Mucosa of rectum (tissue), 2 donors: ENCODE measurements at regions not wholly inside any gene's neighbourhood (a gene's known extent, or its start where the extent isn't known, plus 50 kb on each side); places are given as distances from the start of the nearest gene placed in this dataset.
"Not testable (repeated sequence)": the region's sequence is repeated elsewhere in the genome, so short reads cannot be mapped to it uniquely, and the experiment has no call there.

Experiments used
- H3K27ac ChIP-seq, 2 donors: one replicate each; pipeline ENCODE4 v1.7.0; 2013; ENCODE audit warnings: inconsistent platforms in 2 of 2, low read depth in 2 of 2, low read length in 2 of 2
- H3K27me3 ChIP-seq, 2 donors: one replicate each; pipeline ENCODE4 v1.7.0; 2013; ENCODE audit warnings: low read length in 2 of 2; ENCODE audit not compliant: control insufficient read depth in 2 of 2, insufficient read depth in 2 of 2
- H3K36me3 ChIP-seq, 2 donors: one replicate each; pipeline ENCODE4 v1.7.0; 2013; ENCODE audit warnings: low read length in 2 of 2; ENCODE audit not compliant: control insufficient read depth in 2 of 2, insufficient read depth in 2 of 2
- H3K4me1 ChIP-seq, 2 donors: one replicate each; pipeline ENCODE4 v1.7.0; 2013; ENCODE audit warnings: low read length in 2 of 2, mild to moderate bottlenecking in 1 of 2; ENCODE audit not compliant: control insufficient read depth in 2 of 2, insufficient read depth in 2 of 2
- H3K4me3 ChIP-seq, 2 donors: one replicate each; pipeline ENCODE4 v1.7.0; 2013; ENCODE audit warnings: low read length in 2 of 2
- H3K9ac ChIP-seq, 2 donors: one replicate each; pipeline ENCODE4 v1.7.0; 2013; ENCODE audit warnings: low read length in 2 of 2, low read depth in 1 of 2, mild to moderate bottlenecking in 1 of 2
- H3K9me3 ChIP-seq, 2 donors: one replicate each; pipeline ENCODE4 v1.7.0; 2013; ENCODE audit warnings: low read length in 2 of 2; ENCODE audit not compliant: control insufficient read depth in 2 of 2
- donor health status: healthy.
- donor health status: Normal muscosa, but diverticular disease.

GRCh38 chr2:239866778-239867177 is 158.4 kb downstream of the NDUFA10 start:
- H3K9me3 ChIP-seq, result no peaks in the 10 kb centered on the region
- no peaks in the 10 kb centered on the region for H3K4me1 ChIP-seq
- H3K27ac ChIP-seq, result no peak overlapping the region
- H3K27me3 ChIP-seq, result no peaks in the 10 kb centered on the region
- H3K9ac ChIP-seq, result no peak overlapping the region
- no peak overlapping the region for H3K4me3 ChIP-seq
- H3K36me3 ChIP-seq, result no peaks in the 10 kb centered on the region

GRCh38 chr2:239866350-239866749 is 158.8 kb downstream of the NDUFA10 start:
- Histone ChIP-seq H3K4me3 (no peak overlapping the region), H3K9ac (no peak overlapping the region), H3K4me1 (no peaks in the 10 kb centered on the region), H3K27me3 (no peaks in the 10 kb centered on the region), H3K27ac (no peak overlapping the region), H3K9me3 (no peaks in the 10 kb centered on the region), H3K36me3 (no peaks in the 10 kb centered on the region)

- H3K36me3 ChIP-seq, H3K9ac ChIP-seq, H3K9me3 ChIP-seq, H3K4me1 ChIP-seq, H3K27ac ChIP-seq, H3K4me3 ChIP-seq, H3K27me3 ChIP-seq: not testable (repeated sequence)
Measured at GRCh38 chr2:239865856-239866255, 159.3 kb downstream of the NDUFA10 start.

GRCh38 chr2:239865059-239865639 is 160.0 kb downstream of the NDUFA10 start:
- Histone ChIP-seq H3K27ac (no peak overlapping the region), H3K9ac (no peak overlapping the region), H3K9me3 (no peaks in the 10 kb centered on the region), H3K4me1 (no peaks in the 10 kb centered on the region), H3K4me3 (no peak overlapping the region), H3K27me3 (no peaks in the 10 kb centered on the region), H3K36me3 (no peaks in the 10 kb centered on the region)

GRCh38 chr2:239864247-239865058 is 160.7 kb downstream of the NDUFA10 start:
- no peak overlapping the region for H3K9ac ChIP-seq
- H3K27ac ChIP-seq, result no peak overlapping the region
- H3K4me3 ChIP-seq, result no peak overlapping the region
- H3K36me3 ChIP-seq, result no peaks in the 10 kb centered on the region
- H3K9me3 ChIP-seq, result no peaks in the 10 kb centered on the region
- no peaks in the 10 kb centered on the region for H3K27me3 ChIP-seq
- no peaks in the 10 kb centered on the region for H3K4me1 ChIP-seq

- Histone ChIP-seq H3K27ac (no peak overlapping the region), H3K4me3 (no peak overlapping the region), H3K4me1 (no peaks in the 10 kb centered on the region), H3K36me3 (no peaks in the 10 kb centered on the region), H3K9ac (no peak overlapping the region), H3K9me3 (no peaks in the 10 kb centered on the region), H3K27me3 (no peaks in the 10 kb centered on the region)
Measured at GRCh38 chr2:239862613-239863012, 162.5 kb downstream of the NDUFA10 start.

- H3K27ac ChIP-seq, result no peak overlapping the region
- no peaks in the 10 kb centered on the region for H3K9me3 ChIP-seq
Measured at GRCh38 chr2:239858179-239858578, 167.0 kb downstream of the NDUFA10 start.

GRCh38 chr2:239857591-239857990 is 167.6 kb downstream of the NDUFA10 start:
- Histone ChIP-seq H3K27me3 (no peaks in the 10 kb centered on the region), H3K9ac (no peak overlapping the region), H3K36me3 (no peaks in the 10 kb centered on the region), H3K4me1 (no peaks in the 10 kb centered on the region), H3K4me3 (no peak overlapping the region), H3K27ac (no peak overlapping the region), H3K9me3 (no peaks in the 10 kb centered on the region)

More at GRCh38 chr2:239858179-239858578, 167.0 kb downstream of the NDUFA10 start:
- H3K4me1 ChIP-seq, result no peaks in the 10 kb centered on the region
- no peak overlapping the region for H3K4me3 ChIP-seq
- H3K27me3 ChIP-seq, result no peaks in the 10 kb centered on the region
- H3K9ac ChIP-seq, result no peak overlapping the region
- H3K36me3 ChIP-seq, result no peaks in the 10 kb centered on the region

GRCh38 chr2:239856620-239857285 is 168.4 kb downstream of the NDUFA10 start:
- H3K9ac ChIP-seq, result no peak overlapping the region
- H3K36me3 ChIP-seq, result no peaks in the 10 kb centered on the region
- no peaks in the 10 kb centered on the region for H3K27me3 ChIP-seq
- no peak overlapping the region for H3K27ac ChIP-seq
- no peaks in the 10 kb centered on the region for H3K4me1 ChIP-seq
- no peak overlapping the region for H3K4me3 ChIP-seq
- H3K9me3 ChIP-seq, result no peaks in the 10 kb centered on the region

- Histone ChIP-seq H3K36me3 (no peaks in the 10 kb centered on the region), H3K4me1 (no peaks in the 10 kb centered on the region), H3K27me3 (no peaks in the 10 kb centered on the region)
Measured at GRCh38 chr2:239855863-239856587, 169.1 kb downstream of the NDUFA10 start.

More at GRCh38 chr2:239855863-239856587, 169.1 kb downstream of the NDUFA10 start:
- Histone ChIP-seq H3K9me3 (no peaks in the 10 kb centered on the region), H3K9ac (no peak overlapping the region), H3K27ac (no peak overlapping the region), H3K4me3 (no peak overlapping the region)
